HepG2 (cell line): ENCODE measurements at regions not wholly inside any gene's neighbourhood (a gene's known extent, or its start where the extent isn't known, plus 50 kb on each side); places are given as distances from the start of the nearest gene placed in this dataset.

Source experiments
- FOSL2 ChIP-seq: sonication (generic); formaldehyde crosslinking; IDR thresholded peaks from 2 replicates; pipeline ENCODE4 v1.4.0; 2020; ENCODE audit warnings: missing genetic modification reagents
- HES4 ChIP-seq: sonication (generic); formaldehyde crosslinking; IDR thresholded peaks from 2 replicates; pipeline ENCODE4 v1.9.0; 2021; ENCODE audit warnings: mild to moderate bottlenecking, missing genetic modification reagents, borderline replicate concordance
- HNRNPH1 ChIP-seq: fragments of 200-400 bp; formaldehyde crosslinking; optimal IDR thresholded peaks from 2 replicates; pipeline ENCODE3; 2017; ENCODE audit warnings: mild to moderate bottlenecking, low read depth, low read length
- IRF2 ChIP-seq: IDR thresholded peaks from 2 replicates; pipeline ENCODE4 v1.6.1; 2018; ENCODE audit warnings: missing genetic modification reagents, missing compliant biosample characterization
- NFKB2 ChIP-seq: sonication (generic); formaldehyde crosslinking; IDR thresholded peaks from 2 replicates; pipeline ENCODE4 v1.4.0; 2020; ENCODE audit warnings: missing genetic modification reagents, borderline replicate concordance
- RAD21 ChIP-seq: fragments of 450-650 bp; formaldehyde crosslinking; IDR thresholded peaks from 2 replicates; pipeline ENCODE4 v1.5.0; 2020; ENCODE audit warnings: mild to moderate bottlenecking
- TF ChIP-seq, protein P1 (sequence below): IDR thresholded peaks from 2 replicates; pipeline ENCODE4 v1.6.1; 2012; ENCODE audit warnings: low read depth, low read length, improper control_type of control experiment
- TF ChIP-seq, protein P2 (sequence below): sonication (generic); formaldehyde crosslinking; IDR thresholded peaks from 2 replicates; pipeline ENCODE4 v1.4.0; 2020; ENCODE audit warnings: mild to moderate bottlenecking, missing genetic modification reagents
- TF ChIP-seq, protein P3 (sequence below): sonication (generic); formaldehyde crosslinking; IDR thresholded peaks from 2 replicates; pipeline ENCODE4 v1.5.1; 2020; ENCODE audit warnings: missing genetic modification reagents, mild to moderate bottlenecking, borderline replicate concordance
- TF ChIP-seq, protein P4 (sequence below): sonication (generic); formaldehyde crosslinking; IDR thresholded peaks from 2 replicates; pipeline ENCODE4 v1.5.0; 2020; ENCODE audit warnings: mild to moderate bottlenecking, missing genetic modification reagents
- TF ChIP-seq, protein P5 (sequence below): sonication (generic); formaldehyde crosslinking; conservative IDR thresholded peaks from 2 replicates; pipeline ENCODE4 v1.4.0; 2020; ENCODE audit warnings: missing genetic modification reagents
- TF ChIP-seq, protein P6 (sequence below): sonication (generic); formaldehyde crosslinking; IDR thresholded peaks from 2 replicates; pipeline ENCODE4 v1.5.0; 2020; ENCODE audit warnings: missing genetic modification reagents
- TF ChIP-seq, protein P7 (sequence below): sonication (generic); formaldehyde crosslinking; IDR thresholded peaks from 2 replicates; pipeline ENCODE4 v1.5.1; 2020; ENCODE audit warnings: missing genetic modification reagents, mild to moderate bottlenecking, borderline replicate concordance

DNA sequence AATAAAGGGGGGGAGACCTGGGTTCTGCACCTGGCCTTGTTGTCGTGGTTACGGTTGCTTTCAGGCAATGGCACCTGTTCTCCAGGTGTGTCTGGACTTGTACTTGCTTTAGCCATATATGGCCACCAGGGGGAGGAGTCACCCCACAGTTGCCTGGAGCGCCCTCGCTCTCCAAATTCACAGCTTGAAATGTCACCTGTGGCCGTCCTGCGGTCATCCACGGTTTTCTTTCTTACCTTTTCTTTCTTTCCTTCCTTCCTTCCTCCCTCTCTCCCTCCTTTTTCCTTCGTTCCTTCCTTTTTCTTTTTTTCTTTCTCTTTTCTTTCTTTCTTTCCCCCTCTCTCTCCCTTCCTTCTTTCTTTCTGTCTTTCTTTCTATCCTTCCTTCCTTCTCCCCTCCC, 157.2 kb upstream of the ZNF92 start (continued):
- TF ChIP-seq, protein P1, sequence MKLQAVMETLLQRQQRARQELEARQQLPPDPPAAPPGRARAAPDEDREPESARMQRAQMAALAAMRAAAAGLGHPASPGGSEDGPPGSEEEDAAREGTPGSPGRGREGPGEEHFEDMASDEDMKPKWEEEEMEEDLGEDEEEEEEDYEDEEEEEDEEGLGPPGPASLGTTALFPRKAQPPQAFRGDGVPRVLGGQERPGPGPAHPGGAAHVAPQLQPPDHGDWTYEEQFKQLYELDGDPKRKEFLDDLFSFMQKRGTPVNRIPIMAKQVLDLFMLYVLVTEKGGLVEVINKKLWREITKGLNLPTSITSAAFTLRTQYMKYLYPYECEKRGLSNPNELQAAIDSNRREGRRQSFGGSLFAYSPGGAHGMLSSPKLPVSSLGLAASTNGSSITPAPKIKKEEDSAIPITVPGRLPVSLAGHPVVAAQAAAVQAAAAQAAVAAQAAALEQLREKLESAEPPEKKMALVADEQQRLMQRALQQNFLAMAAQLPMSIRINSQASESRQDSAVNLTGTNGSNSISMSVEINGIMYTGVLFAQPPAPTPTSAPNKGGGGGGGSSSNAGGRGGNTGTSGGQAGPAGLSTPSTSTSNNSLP, result no peak
- TF ChIP-seq, protein P2, sequence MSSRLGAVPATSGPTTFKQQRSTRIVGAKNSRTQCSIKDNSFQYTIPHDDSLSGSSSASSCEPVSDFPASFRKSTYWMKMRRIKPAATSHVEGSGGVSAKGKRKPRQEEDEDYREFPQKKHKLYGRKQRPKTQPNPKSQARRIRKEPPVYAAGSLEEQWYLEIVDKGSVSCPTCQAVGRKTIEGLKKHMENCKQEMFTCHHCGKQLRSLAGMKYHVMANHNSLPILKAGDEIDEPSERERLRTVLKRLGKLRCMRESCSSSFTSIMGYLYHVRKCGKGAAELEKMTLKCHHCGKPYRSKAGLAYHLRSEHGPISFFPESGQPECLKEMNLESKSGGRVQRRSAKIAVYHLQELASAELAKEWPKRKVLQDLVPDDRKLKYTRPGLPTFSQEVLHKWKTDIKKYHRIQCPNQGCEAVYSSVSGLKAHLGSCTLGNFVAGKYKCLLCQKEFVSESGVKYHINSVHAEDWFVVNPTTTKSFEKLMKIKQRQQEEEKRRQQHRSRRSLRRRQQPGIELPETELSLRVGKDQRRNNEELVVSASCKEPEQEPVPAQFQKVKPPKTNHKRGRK (CRISPR knock-in tag), result peak; percentile 98
- TF ChIP-seq FOSL2 (0 out of 2 replicates have a peak, but pooled peaks have one; percentile 6), HNRNPH1 (no peak), RAD21 (CRISPR knock-in tag) (peak; percentile 37; the same call in 1 of the 2 replicates), IRF2 (CRISPR knock-in tag) (0 out of 2 replicates have a peak, but pooled peaks have one; percentile 29), HES4 (CRISPR knock-in tag) (no peak), NFKB2 (CRISPR knock-in tag) (no peak)
- TF ChIP-seq, protein P3, sequence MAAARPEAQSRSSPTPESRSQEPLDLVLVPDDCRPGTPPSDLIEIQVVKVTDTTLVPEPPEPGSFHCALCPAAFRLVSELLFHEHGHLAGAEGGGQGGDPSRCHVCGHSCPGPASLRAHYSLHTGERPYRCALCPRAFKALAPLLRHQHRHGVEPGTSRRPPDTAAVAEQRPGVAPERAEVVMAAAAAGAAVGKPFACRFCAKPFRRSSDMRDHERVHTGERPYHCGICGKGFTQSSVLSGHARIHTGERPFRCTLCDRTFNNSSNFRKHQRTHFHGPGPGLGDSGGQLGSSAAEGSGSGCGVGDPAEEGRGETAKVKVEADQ (CRISPR knock-in tag), result no peak
- TF ChIP-seq, protein P4, sequence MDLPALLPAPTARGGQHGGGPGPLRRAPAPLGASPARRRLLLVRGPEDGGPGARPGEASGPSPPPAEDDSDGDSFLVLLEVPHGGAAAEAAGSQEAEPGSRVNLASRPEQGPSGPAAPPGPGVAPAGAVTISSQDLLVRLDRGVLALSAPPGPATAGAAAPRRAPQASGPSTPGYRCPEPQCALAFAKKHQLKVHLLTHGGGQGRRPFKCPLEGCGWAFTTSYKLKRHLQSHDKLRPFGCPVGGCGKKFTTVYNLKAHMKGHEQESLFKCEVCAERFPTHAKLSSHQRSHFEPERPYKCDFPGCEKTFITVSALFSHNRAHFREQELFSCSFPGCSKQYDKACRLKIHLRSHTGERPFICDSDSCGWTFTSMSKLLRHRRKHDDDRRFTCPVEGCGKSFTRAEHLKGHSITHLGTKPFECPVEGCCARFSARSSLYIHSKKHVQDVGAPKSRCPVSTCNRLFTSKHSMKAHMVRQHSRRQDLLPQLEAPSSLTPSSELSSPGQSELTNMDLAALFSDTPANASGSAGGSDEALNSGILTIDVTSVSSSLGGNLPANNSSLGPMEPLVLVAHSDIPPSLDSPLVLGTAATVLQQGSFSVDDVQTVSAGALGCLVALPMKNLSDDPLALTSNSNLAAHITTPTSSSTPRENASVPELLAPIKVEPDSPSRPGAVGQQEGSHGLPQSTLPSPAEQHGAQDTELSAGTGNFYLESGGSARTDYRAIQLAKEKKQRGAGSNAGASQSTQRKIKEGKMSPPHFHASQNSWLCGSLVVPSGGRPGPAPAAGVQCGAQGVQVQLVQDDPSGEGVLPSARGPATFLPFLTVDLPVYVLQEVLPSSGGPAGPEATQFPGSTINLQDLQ (CRISPR knock-in tag), result no peak
- TF ChIP-seq, protein P5, sequence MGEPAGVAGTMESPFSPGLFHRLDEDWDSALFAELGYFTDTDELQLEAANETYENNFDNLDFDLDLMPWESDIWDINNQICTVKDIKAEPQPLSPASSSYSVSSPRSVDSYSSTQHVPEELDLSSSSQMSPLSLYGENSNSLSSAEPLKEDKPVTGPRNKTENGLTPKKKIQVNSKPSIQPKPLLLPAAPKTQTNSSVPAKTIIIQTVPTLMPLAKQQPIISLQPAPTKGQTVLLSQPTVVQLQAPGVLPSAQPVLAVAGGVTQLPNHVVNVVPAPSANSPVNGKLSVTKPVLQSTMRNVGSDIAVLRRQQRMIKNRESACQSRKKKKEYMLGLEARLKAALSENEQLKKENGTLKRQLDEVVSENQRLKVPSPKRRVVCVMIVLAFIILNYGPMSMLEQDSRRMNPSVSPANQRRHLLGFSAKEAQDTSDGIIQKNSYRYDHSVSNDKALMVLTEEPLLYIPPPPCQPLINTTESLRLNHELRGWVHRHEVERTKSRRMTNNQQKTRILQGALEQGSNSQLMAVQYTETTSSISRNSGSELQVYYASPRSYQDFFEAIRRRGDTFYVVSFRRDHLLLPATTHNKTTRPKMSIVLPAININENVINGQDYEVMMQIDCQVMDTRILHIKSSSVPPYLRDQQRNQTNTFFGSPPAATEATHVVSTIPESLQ, result no peak
- TF ChIP-seq, protein P6, sequence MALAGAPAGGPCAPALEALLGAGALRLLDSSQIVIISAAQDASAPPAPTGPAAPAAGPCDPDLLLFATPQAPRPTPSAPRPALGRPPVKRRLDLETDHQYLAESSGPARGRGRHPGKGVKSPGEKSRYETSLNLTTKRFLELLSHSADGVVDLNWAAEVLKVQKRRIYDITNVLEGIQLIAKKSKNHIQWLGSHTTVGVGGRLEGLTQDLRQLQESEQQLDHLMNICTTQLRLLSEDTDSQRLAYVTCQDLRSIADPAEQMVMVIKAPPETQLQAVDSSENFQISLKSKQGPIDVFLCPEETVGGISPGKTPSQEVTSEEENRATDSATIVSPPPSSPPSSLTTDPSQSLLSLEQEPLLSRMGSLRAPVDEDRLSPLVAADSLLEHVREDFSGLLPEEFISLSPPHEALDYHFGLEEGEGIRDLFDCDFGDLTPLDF (CRISPR knock-in tag), result no peak
- TF ChIP-seq, protein P7, sequence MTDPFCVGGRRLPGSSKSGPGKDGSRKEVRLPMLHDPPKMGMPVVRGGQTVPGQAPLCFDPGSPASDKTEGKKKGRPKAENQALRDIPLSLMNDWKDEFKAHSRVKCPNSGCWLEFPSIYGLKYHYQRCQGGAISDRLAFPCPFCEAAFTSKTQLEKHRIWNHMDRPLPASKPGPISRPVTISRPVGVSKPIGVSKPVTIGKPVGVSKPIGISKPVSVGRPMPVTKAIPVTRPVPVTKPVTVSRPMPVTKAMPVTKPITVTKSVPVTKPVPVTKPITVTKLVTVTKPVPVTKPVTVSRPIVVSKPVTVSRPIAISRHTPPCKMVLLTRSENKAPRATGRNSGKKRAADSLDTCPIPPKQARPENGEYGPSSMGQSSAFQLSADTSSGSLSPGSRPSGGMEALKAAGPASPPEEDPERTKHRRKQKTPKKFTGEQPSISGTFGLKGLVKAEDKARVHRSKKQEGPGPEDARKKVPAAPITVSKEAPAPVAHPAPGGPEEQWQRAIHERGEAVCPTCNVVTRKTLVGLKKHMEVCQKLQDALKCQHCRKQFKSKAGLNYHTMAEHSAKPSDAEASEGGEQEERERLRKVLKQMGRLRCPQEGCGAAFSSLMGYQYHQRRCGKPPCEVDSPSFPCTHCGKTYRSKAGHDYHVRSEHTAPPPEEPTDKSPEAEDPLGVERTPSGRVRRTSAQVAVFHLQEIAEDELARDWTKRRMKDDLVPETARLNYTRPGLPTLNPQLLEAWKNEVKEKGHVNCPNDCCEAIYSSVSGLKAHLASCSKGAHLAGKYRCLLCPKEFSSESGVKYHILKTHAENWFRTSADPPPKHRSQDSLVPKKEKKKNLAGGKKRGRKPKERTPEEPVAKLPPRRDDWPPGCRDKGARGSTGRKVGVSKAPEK, result peak; percentile 59; the same call in 1 of the 2 replicates
- TF ChIP-seq, all 625 proteins: peak for 11
